Mesodermal cell (in vitro differentiated cells): ENCODE measurements at regions not wholly inside any gene's neighbourhood (a gene's known extent, or its start where the extent isn't known, plus 50 kb on each side); places are given as distances from the start of the nearest gene placed in this dataset.
"Not testable (repeated sequence)": the region's sequence is repeated elsewhere in the genome, so short reads cannot be mapped to it uniquely, and the experiment has no call there.

Experiments used
- H3K27ac ChIP-seq: 2 replicates; pipeline ENCODE4 v1.7.0; 2013; ENCODE audit warnings: mild to moderate bottlenecking, low read depth, low read length, moderate library complexity; ENCODE audit not compliant: severe bottlenecking
- H3K36me3 ChIP-seq: 2 replicates; pipeline ENCODE4 v1.7.1; 2013; ENCODE audit warnings: mild to moderate bottlenecking, low read length, moderate library complexity; ENCODE audit not compliant: control insufficient read depth, insufficient read depth
- H3K4me1 ChIP-seq: one replicate; pipeline ENCODE4 v1.7.1; 2013; ENCODE audit warnings: mild to moderate bottlenecking, low read length; ENCODE audit not compliant: insufficient read depth, control insufficient read depth, poor library complexity, severe bottlenecking
- H3K4me3 ChIP-seq: 2 replicates; pipeline ENCODE4 v1.7.0; 2013; ENCODE audit warnings: low read length, control low read depth, mild to moderate bottlenecking; ENCODE audit not compliant: insufficient read depth, poor library complexity, severe bottlenecking; ENCODE audit errors: extremely low read depth
- H3K9me3 ChIP-seq: 2 replicates; pipeline ENCODE4 v1.7.1; 2013; ENCODE audit warnings: mild to moderate bottlenecking, low read length, moderate library complexity; ENCODE audit not compliant: control insufficient read depth
- WGBS, 2 experiments: methylation state at CpG; one replicate each; pipeline ENCODE4 v1.1.5; 2013; ENCODE audit warnings: missing lambda C conversion rate in 2 of 2; ENCODE audit not compliant: insufficient coverage in 2 of 2; 5-methylcytosine and 5-hydroxymethylcytosine counted together

GRCh38 chr16:5188318-5188988 lies 90.9 kb upstream of the EEF2KMT start:
- H3K27ac ChIP-seq: no peak overlapping the region
- WGBS, 2 experiments: 66 to 68% methylated on average over 7 of the region's 10 CpGs

GRCh38 chr16:5187402-5187952 lies 89.9 kb upstream of the EEF2KMT start:
- Histone ChIP-seq H3K36me3 (no peaks in the 10 kb centered on the region), H3K4me3 (no peak overlapping the region), H3K9me3 (no peaks in the 10 kb centered on the region), H3K4me1 (peaks cover 4% of the 10 kb centered on the region), H3K27ac (no peak overlapping the region)
- 95 to 96% methylated on average over 11 to 12 of the region's 14 CpGs for WGBS, 2 experiments

More at GRCh38 chr16:5188318-5188988, 90.9 kb upstream of the EEF2KMT start:
- no peak overlapping the region for H3K4me3 ChIP-seq
- H3K36me3 ChIP-seq: no peaks in the 10 kb centered on the region
- H3K4me1 ChIP-seq: peaks cover 4% of the 10 kb centered on the region
- no peaks in the 10 kb centered on the region for H3K9me3 ChIP-seq

GRCh38 chr16:5186381-5186903 lies 88.8 kb upstream of the EEF2KMT start:
- Histone ChIP-seq H3K9me3 (no peaks in the 10 kb centered on the region), H3K36me3 (no peaks in the 10 kb centered on the region), H3K4me3 (no peak overlapping the region), H3K4me1 (peaks cover 4% of the 10 kb centered on the region), H3K27ac (no peak overlapping the region)
- WGBS, 2 experiments: 94 to 95% methylated on average over 17 to 21 of the region's 34 CpGs

- Histone ChIP-seq H3K4me1 (no peaks in the 10 kb centered on the region), H3K36me3 (no peaks in the 10 kb centered on the region), H3K9me3 (peaks cover 5% of the 10 kb centered on the region), H3K27ac (no peak overlapping the region), H3K4me3 (no peak overlapping the region)
- WGBS, 2 experiments: 37 to 41% methylated on average over 4 of the region's 4 CpGs
These were observed 78.9 kb upstream of the EEF2KMT start for GRCh38 chr16:5176505-5176904.

GRCh38 chr16:5175266-5175665 lies 77.7 kb upstream of the EEF2KMT start:
- Histone ChIP-seq H3K9me3 (peaks cover 5% of the 10 kb centered on the region), H3K27ac (no peak overlapping the region), H3K36me3 (no peaks in the 10 kb centered on the region), H3K4me3 (no peak overlapping the region), H3K4me1 (no peaks in the 10 kb centered on the region)
- 59% methylated on average over 3 of the region's 5 CpGs; no CpG with 5 or more reads in 1 of the 2 experiments for WGBS, 2 experiments

GRCh38 chr16:5166486-5166885 lies 68.9 kb upstream of the EEF2KMT start:
- Histone ChIP-seq H3K27ac (no peak overlapping the region), H3K9me3 (no peaks in the 10 kb centered on the region)
- WGBS, 2 experiments: 43 to 50% methylated on average over 6 of the region's 6 CpGs

GRCh38 chr16:5165429-5165828 lies 67.8 kb upstream of the EEF2KMT start:
- H3K4me1 ChIP-seq, H3K9me3 ChIP-seq, H3K27ac ChIP-seq, H3K4me3 ChIP-seq, H3K36me3 ChIP-seq: not testable (repeated sequence)
- no CpG with 5 or more reads among the region's 1 CpG for WGBS, 2 experiments

More at GRCh38 chr16:5166486-5166885, 68.9 kb upstream of the EEF2KMT start:
- Histone ChIP-seq H3K36me3 (no peaks in the 10 kb centered on the region), H3K4me1 (no peaks in the 10 kb centered on the region), H3K4me3 (no peak overlapping the region)

- WGBS, 2 experiments: 86 to 88% methylated on average over 1 to 3 of the region's 5 CpGs
- not testable (repeated sequence) for H3K4me1 ChIP-seq, H3K4me3 ChIP-seq, H3K27ac ChIP-seq, H3K9me3 ChIP-seq, H3K36me3 ChIP-seq
These were observed 65.2 kb upstream of the EEF2KMT start for GRCh38 chr16:5162801-5163200.

- not testable (repeated sequence) for H3K36me3 ChIP-seq, H3K4me3 ChIP-seq, H3K27ac ChIP-seq, H3K4me1 ChIP-seq, H3K9me3 ChIP-seq
- 92 to 98% methylated on average over 5 of the region's 6 CpGs for WGBS, 2 experiments
These were observed 64.3 kb upstream of the EEF2KMT start for GRCh38 chr16:5161888-5162287.

GRCh38 chr16:5160010-5160409 lies 62.4 kb upstream of the EEF2KMT start:
- H3K4me3 ChIP-seq, H3K36me3 ChIP-seq, H3K4me1 ChIP-seq, H3K27ac ChIP-seq, H3K9me3 ChIP-seq: not testable (repeated sequence)
- WGBS, 2 experiments: 72 to 79% methylated on average over 2 of the region's 4 CpGs

GRCh38 chr16:5159537-5159936 lies 61.9 kb upstream of the EEF2KMT start:
- not testable (repeated sequence) for H3K4me3 ChIP-seq, H3K4me1 ChIP-seq, H3K36me3 ChIP-seq, H3K9me3 ChIP-seq, H3K27ac ChIP-seq
- WGBS, 2 experiments: 73 to 91% methylated on average over 3 of the region's 5 CpGs
